GM19468 (cell line): ENCODE measurements at regions not wholly inside any gene's neighbourhood (a gene's known extent, or its start where the extent isn't known, plus 50 kb on each side); places are given as distances from the start of the nearest gene placed in this dataset.

Experiments used
- ATAC-seq: cut with Tn5 transposase; IDR thresholded peaks from one replicate; pipeline ENCODE4 v1.9.1; 2021; ENCODE audit warnings: mild to moderate bottlenecking, moderate library complexity, moderate number of reproducible peaks; ENCODE audit not compliant: unreplicated experiment; ENCODE audit errors: extremely low read depth

- no peak for ATAC-seq
Measured at GRCh38 chr5:15234366-15234765, 265.6 kb upstream of the FBXL7 start.

DNA sequence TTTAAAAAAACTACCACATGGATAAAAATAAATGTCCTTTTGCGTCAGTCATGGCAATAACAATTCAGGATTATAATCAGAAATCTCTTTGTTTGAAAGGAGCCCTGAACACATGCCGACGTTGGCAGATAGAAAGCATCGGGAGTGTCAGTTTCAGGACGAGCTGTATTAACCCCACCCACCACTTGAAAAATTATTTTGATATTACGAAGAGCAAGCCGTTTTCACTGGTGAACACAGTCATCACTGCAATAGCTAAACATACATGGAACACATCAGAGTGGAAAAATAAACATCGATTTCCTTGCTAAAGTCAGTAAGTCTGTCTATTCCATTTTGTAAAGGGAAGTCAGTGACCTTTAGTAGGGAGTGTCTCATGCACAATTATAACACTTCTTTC is 266.4 kb upstream of the FBXL7 start:
- no peak for ATAC-seq

DNA sequence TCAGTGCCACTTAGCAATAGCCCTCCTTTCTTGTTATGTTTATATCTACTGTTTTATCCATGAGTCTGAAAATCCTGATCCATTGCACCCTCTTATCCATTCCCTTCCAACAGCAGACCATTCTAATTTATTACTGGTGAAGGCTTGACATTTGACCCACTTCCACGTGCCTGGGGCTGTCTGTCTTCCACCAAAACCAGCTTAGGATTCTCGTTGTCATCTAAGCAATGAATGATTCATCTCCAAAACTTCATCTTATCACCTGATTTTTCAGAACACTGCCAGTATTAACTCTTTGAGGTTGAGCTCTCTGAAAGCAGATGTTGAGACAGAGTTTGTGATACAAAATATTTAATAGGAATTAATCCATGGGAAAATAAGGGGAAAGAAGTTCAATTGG is 277.8 kb upstream of the FBXL7 start:
- ATAC-seq: no peak

GRCh38 chr5:15220642-15221173 is 279.3 kb upstream of the FBXL7 start:
- ATAC-seq: no peak

DNA sequence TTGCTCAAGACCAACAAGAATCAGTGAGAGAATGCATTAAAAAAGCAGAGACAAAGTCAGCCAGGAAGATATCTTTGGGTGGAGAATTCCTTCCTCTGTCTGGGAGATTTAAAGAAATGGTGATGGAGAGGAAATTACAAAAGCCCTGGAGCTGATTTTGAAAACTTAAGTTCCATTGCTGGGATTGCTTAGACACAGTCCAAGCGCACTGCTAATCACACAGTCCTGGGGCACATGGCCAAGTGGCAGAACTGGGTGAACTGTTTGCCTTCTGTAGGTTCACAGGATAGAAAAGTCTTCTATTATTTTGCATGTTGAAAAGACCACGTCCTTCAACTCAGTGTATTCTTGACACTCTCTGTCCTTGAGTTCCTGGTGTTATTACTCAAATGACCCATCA is 284.9 kb upstream of the FBXL7 start:
- no peak for ATAC-seq

DNA sequence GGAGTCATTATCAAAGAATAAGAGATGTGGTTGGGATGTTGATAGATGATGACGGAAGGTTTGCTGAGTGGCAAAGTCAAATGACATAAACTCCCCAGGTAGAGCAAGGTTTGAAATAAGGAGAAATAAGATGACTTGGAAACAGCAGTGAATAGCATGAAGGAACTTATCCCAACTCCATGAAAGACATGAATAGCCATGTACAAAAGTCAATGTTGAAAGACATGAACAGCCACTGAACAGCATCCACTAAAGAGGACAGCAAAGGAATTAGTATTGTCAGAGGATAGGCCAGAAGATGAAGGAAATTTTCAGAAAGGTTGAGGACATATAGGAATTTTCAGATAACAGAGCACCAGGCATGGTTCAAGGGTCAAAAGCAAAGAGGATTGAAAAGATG is 286.0 kb upstream of the FBXL7 start:
- no peak for ATAC-seq

GRCh38 chr5:15209053-15209762 is 290.8 kb upstream of the FBXL7 start:
- no peak for ATAC-seq

GRCh38 chr5:15206133-15206532 is 293.8 kb upstream of the FBXL7 start:
- no peak for ATAC-seq

DNA sequence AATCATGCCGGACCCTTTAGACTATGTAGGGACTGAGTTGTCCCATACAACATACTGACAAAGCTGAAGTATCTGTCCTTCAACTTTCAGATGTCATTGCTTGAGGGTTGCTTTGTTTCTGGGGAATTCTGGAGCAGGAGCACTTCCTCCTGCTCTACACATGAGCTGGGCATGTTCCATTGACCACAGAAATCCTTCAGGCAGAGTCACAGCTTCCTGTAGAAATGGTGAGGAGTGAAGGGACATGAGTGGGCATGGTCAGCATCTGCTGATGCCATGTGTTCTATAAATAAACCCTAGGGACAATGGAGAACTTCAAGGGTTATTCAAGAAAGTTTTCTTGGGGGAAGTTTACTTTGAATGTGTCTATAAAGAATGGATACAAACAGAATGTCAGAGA is 296.6 kb upstream of the FBXL7 start:
- no peak for ATAC-seq

- ATAC-seq: no peak
Measured at GRCh38 chr5:15191012-15191411, 309.0 kb upstream of the FBXL7 start.

GRCh38 chr5:15183520-15183919 is 311.9 kb upstream of the ANKH start:
- no peak for ATAC-seq

GRCh38 chr5:15170173-15170572 is 298.6 kb upstream of the ANKH start:
- no peak for ATAC-seq

GRCh38 chr5:15168358-15168757 is 296.8 kb upstream of the ANKH start:
- ATAC-seq: no peak

GRCh38 chr5:15160091-15160490 is 288.5 kb upstream of the ANKH start:
- ATAC-seq: no peak

DNA sequence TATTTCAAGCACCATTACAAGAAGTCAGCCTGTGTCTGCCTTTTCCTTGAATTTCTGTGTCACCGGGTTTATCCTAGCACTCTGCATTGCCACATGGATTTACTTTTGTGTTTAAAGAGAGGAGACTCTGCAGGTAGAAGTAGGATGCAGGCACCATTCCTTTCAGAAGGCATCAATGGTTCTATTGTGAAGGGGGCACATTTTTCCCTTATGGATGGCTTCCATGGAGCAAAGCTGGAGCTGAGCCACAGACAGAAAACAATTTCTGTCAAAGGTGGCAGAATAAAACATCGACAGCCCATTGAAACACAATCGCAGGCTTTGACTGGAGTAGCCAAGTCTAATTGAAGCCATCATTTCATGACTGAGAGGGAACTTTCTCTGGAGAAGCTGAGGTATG is 288.0 kb upstream of the ANKH start:
- ATAC-seq: no peak

GRCh38 chr5:15142458-15142857 is 270.9 kb upstream of the ANKH start:
- ATAC-seq: no peak

GRCh38 chr5:15137414-15137813 is 265.8 kb upstream of the ANKH start:
- ATAC-seq: no peak

- ATAC-seq: no peak
Measured at GRCh38 chr5:15135661-15136060, 264.1 kb upstream of the ANKH start.

DNA sequence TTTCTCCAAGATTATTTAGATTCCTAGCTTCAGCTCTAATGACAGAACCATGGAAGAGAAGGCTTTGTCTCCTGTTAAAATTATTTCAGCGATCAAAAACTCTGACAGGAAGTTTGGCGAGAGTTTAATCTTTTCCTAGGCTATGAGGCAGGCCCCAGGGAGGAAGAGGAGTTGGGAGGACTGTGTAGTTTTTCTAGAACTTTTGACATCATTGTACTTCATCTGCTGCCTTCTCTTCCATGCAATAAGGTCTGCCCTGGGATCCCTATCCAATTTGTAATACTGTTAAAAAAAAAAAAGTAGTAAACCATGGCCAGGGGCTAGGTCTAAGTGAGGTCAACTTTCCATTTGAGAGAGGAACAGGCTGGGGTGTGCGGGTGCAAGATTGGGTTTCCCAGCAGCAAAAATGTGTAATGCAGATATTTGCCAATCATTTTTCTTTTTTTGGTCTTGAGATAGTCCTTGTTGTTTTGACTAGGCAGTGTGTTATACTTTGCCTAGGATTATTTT is 261.9 kb upstream of the ANKH start:
- ATAC-seq: no peak

DNA sequence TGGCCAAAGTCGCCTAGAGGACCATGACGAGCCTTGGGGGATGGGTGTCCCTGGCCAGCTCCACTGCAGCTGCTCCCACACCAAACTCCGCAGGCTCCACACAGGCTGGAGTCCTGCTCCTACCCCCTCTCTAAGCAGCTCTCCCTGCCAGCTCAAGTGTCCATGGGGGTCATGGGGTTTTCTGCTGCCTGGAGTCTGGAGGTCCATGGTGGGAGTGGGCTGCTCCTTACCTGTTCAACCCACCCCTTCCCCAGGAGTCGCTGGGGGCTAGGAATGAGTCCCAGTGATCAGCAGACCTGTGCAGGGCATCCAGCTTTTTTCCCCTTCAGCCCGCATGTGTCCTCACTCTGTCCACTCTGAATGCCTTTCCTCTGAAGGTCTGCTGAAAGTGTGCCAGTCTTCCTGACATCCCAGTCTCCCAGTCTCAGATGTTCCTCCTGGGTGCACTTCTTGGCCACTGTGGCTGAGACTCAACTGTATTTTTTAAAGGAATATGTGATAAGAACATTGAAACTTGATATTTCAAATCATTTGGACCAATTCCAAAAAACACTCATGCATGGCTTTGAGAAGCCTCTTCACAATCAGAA is 261.3 kb upstream of the ANKH start:
- ATAC-seq: no peak

DNA sequence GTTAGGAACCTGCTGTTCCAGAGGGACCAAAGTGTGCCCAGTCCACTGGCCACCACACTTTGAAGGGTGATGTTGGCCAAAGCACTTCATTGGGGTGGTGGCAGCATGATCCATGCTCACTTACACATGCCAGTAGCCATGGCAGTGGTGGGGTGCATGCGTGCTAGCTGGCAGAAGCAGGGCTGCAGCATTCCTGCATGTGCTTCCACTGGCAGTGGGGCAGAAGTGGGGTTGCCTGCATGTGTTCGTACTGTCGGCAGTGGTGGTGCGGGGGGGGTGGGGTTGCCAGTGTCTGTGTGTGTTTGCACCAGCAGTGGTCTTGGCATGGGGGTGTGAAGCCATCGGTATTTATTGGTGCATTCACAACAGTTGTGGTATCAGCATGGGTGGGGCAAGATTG is 260.3 kb upstream of the ANKH start:
- no peak for ATAC-seq
